Tibial artery (tissue), 4 donors: ENCODE measurements at regions not wholly inside any gene's neighbourhood (a gene's known extent, or its start where the extent isn't known, plus 50 kb on each side); places are given as distances from the start of the nearest gene placed in this dataset.

Experiments
- DNase-seq, 2 donors: peaks; one replicate each; pipeline ENCODE4 v3.0.0-alpha.2; 2019
- H3K27ac ChIP-seq, 2 donors: fragments of 200-600 bp; sonication (generic) in 1 of 2; 1 replicate in 1 of 2; 2 replicates in 1 of 2; pipeline ENCODE4 v1.5.1; 2018 to 2019; ENCODE audit warnings: mild to moderate bottlenecking in 1 of 2
- H3K27me3 ChIP-seq, 2 donors: fragments of 200-600 bp; sonication (generic) in 1 of 2; one replicate each; pipeline versions ENCODE4 v1.5.1 to v1.6.0; 2016 to 2019
- H3K36me3 ChIP-seq, 3 donors: fragments of 200-600 bp; sonication (generic) in 2 of 3; one replicate each; pipeline ENCODE4 v1.5.1; 2016 to 2019; ENCODE audit warnings: mild to moderate bottlenecking in 2 of 3
- H3K4me1 ChIP-seq, 4 donors: fragments of 200-600 bp; sonication (generic) in 2 of 4; 1 replicate in 3 of 4; 2 replicates in 1 of 4; pipeline ENCODE4 v1.5.1; 2016 to 2019
- H3K4me3 ChIP-seq, 2 donors: fragments of 200-600 bp; sonication (generic) in 1 of 2; 1 replicate in 1 of 2; 2 replicates in 1 of 2; pipeline ENCODE4 v1.5.1; 2018 to 2019; ENCODE audit warnings: mild to moderate bottlenecking in 2 of 2
- H3K9me3 ChIP-seq, 3 donors: fragments of 200-600 bp; sonication (generic) in 1 of 3; one replicate each; pipeline ENCODE4 v1.5.1; 2016 to 2019
- intact Hi-C: fragments of 100-400 bp; cut with DNase I; formaldehyde crosslinking; loops from one replicate; pipeline ENCODE4 v1.15.0; 2023; ENCODE audit warnings: low total_unique reads
- TF ChIP-seq, protein P1 (sequence below), 2 experiments: fragments of 200-600 bp in 1 of 2; fragments of 450-650 bp in 1 of 2; IDR thresholded peaks; one replicate each; pipeline ENCODE4 v1.5.1; 2017 to 2019; ENCODE audit warnings: antibody characterized with exemption in 2 of 2, mild to moderate bottlenecking in 1 of 2, moderate library complexity in 1 of 2

DNA sequence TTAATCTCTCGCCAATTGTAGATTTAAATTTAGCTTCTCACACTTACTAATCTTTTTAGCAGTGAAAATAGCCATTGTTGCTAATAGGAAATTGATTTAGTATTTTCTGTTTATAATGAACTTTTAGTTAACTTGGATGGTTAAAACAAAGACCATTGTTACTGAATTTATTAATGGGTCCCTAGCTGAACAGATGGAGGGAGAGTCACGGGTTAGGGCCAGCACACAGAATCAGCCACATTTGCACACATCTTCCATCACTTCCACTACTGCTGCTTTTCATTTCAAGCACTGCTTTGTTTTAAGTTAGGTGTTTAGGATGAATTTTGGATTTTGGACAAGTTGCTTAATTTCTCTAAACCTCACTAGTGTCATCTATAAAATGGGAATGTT lies 125.9 kb upstream of the ADAMTSL1 start:
- intact Hi-C loops, result no loop called here
- Histone ChIP-seq H3K4me1 (no peaks in the 10 kb centered on the region), H3K36me3 (no peaks in the 10 kb centered on the region), H3K27me3 (no peaks in the 10 kb centered on the region), H3K4me3 (no peak overlapping the region), H3K9me3 (no peaks in the 10 kb centered on the region), H3K27ac (no peak overlapping the region)
- TF ChIP-seq, protein P1, sequence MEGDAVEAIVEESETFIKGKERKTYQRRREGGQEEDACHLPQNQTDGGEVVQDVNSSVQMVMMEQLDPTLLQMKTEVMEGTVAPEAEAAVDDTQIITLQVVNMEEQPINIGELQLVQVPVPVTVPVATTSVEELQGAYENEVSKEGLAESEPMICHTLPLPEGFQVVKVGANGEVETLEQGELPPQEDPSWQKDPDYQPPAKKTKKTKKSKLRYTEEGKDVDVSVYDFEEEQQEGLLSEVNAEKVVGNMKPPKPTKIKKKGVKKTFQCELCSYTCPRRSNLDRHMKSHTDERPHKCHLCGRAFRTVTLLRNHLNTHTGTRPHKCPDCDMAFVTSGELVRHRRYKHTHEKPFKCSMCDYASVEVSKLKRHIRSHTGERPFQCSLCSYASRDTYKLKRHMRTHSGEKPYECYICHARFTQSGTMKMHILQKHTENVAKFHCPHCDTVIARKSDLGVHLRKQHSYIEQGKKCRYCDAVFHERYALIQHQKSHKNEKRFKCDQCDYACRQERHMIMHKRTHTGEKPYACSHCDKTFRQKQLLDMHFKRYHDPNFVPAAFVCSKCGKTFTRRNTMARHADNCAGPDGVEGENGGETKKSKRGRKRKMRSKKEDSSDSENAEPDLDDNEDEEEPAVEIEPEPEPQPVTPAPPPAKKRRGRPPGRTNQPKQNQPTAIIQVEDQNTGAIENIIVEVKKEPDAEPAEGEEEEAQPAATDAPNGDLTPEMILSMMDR (IDR thresholded peaks at IDR 0.05), result no peak
- no peak for DNase-seq

DNA sequence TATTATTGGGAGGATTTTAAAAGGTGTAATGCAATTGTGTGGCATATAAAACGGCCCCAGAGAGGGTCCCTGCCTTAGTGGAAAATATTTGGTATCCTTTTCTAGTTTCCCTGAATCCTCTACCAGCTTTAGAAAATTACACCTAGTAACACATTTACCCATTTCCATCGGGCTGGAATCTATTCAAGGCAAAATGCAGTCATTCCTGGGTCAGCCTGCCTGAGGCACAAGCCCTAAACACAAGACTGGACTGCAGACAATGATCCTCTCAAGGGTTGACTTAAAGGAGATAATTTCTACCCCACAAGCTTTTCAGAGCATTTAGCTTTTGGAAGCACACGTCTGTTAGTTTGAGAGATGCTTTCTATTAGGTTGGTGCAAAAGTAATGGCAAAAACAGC lies 124.4 kb upstream of the ADAMTSL1 start:
- Histone ChIP-seq H3K36me3 (no peaks in the 10 kb centered on the region), H3K27ac (no peak overlapping the region), H3K27me3 (no peaks in the 10 kb centered on the region), H3K9me3 (no peaks in the 10 kb centered on the region), H3K4me3 (no peak overlapping the region), H3K4me1 (no peaks in the 10 kb centered on the region)
- TF ChIP-seq, protein P1 (IDR thresholded peaks at IDR 0.05), result no peak
- intact Hi-C loops, result no loop called here
- DNase-seq, result no peak

DNA sequence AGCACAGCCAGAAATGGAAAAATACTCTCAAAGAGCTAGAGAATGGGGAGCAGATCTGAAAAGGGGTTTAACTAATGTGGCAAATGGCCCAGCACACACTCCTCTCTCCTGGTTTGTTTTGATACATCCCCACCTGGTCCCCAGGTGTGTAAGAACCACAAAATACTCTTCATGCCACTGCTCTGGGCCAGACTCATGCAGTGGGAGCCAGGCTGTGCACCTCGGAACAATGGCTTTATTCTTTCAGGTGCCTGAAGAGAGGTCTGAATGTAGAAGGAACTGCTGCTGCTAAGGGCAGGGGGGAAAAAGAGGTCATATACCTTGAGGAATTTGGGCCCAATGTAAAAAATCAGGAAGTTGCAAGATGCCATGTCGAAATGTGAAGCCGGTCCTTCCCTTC lies 123.9 kb upstream of the ADAMTSL1 start:
- Histone ChIP-seq H3K4me3 (no peak overlapping the region), H3K27me3 (no peaks in the 10 kb centered on the region), H3K27ac (no peak overlapping the region), H3K9me3 (no peaks in the 10 kb centered on the region), H3K4me1 (no peaks in the 10 kb centered on the region), H3K36me3 (no peaks in the 10 kb centered on the region)
- TF ChIP-seq, protein P1 (IDR thresholded peaks at IDR 0.05), result no peak
- DNase-seq, result no peak
- intact Hi-C loops, result no loop called here

DNA sequence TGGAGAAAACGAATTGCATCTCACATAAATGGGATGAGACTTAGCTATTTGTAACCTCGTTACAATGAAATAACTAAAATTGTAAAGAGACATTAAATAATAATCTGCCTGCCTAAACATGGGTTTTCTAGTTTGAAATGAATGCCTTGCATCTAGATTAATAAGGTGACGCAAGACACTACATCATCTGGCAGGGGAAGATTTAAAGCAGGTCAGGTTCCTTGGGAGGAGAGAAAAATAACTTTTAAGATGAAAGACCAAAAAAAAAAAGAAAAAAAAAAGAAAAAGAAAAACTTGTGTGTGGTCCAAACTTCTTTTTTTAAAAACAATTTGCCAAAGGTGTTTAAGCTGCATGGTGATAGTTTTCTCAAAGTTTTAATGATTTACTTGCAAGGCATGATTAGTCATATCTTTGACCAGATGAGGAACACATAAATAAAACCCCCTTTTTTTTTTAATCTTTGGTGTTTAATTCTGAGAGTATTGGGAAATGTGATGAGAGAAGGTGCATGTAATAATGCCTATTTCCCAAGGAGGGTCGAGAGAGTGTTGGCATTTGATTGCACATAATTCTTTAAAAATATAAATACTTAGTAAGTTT lies 122.9 kb upstream of the ADAMTSL1 start:
- Histone ChIP-seq H3K4me3 (no peak overlapping the region), H3K4me1 (no peaks in the 10 kb centered on the region), H3K27me3 (no peaks in the 10 kb centered on the region), H3K27ac (no peak overlapping the region), H3K36me3 (no peaks in the 10 kb centered on the region), H3K9me3 (no peaks in the 10 kb centered on the region)
- no peak for DNase-seq
- intact Hi-C loops, result no loop called here
- TF ChIP-seq, protein P1 (IDR thresholded peaks at IDR 0.05), result no peak

DNA sequence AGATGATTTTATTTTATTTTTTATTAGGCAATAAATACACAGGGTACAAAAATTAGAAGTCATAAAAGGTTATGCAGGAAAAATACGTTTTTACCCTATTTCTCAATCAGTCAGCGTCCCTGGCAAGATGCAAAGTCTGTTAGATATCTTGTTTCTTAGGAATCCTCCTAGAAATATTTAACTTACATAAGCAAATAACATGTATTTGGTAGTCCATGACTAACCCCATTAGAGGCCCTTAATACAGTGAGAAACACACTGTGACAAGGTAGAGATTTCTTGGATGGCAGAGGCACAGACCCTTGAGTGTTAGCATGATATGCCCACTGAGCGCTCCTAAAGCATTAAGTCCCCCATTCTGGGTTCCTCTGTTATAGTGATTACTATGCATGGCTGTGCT lies 121.2 kb upstream of the ADAMTSL1 start:
- H3K4me1 ChIP-seq, result no peaks in the 10 kb centered on the region
- H3K9me3 ChIP-seq, result no peaks in the 10 kb centered on the region
- H3K27me3 ChIP-seq, result no peaks in the 10 kb centered on the region
- H3K4me3 ChIP-seq, result no peak overlapping the region
- TF ChIP-seq, protein P1 (IDR thresholded peaks at IDR 0.05), result no peak
- no peak for DNase-seq
- H3K27ac ChIP-seq, result no peak overlapping the region
- H3K36me3 ChIP-seq, result no peaks in the 10 kb centered on the region
- intact Hi-C loops, result no loop called here

DNA sequence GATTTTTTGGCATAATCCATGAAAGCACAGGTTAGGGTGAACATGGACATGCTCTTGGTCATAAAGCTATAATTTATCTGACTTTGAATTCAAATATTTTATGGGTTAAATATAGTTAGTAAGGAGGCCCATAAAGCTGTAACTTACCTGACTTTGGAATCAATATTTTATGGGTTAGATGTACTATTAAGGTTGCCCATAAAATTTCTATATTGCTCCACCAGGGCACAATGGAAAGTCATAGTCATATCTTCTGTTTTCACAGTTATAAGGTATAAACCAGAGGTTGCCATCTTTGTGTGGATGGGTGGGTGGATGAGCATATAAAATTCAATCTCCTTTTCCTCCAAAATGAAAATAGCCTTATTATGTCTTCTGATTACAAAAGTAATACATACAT lies 120.5 kb upstream of the ADAMTSL1 start:
- intact Hi-C loops, result no loop called here
- DNase-seq, result no peak
- Histone ChIP-seq H3K27me3 (no peaks in the 10 kb centered on the region), H3K27ac (no peak overlapping the region), H3K9me3 (no peaks in the 10 kb centered on the region), H3K4me1 (no peaks in the 10 kb centered on the region), H3K36me3 (no peaks in the 10 kb centered on the region), H3K4me3 (no peak overlapping the region)
- TF ChIP-seq, protein P1 (IDR thresholded peaks at IDR 0.05), result no peak
